A549 (cell line): ENCODE measurements at regions not wholly inside any gene's neighbourhood (a gene's known extent, or its start where the extent isn't known, plus 50 kb on each side); places are given as distances from the start of the nearest gene placed in this dataset.
A peak's percentile ranks its signal among the peaks of the same experiment; 100 is the strongest.

ENCODE experiments used
- ATAC-seq, 2 experiments: fragments of 200-7000 bp in 1 of 2; fragments of >200 bp in 1 of 2; cut with Nextera tagmentation in 1 of 2; cut with Tn5 transposase in 1 of 2; 3 replicates each; pipeline versions ENCODE4 v1.8.0 to v1.9.1; 2018 to 2020; ENCODE audit warnings: mild to moderate bottlenecking in 1 of 2, moderate library complexity in 1 of 2
- CTCF ChIA-PET: fragments of 300-600 bp; sonication (Branson Sonifier 250); formaldehyde crosslinking; extraction: SDS; loops from one replicate; lab custom pipeline; 2021; ENCODE audit warnings: antibody characterized with exemption, inconsistent platforms; lab: Yijun Ruan, JAX
- POLR2A ChIA-PET: fragments of 350-600 bp; formaldehyde crosslinking; extraction: SDS; loops from one replicate; lab custom pipeline; 2021; ENCODE audit warnings: antibody characterized with exemption, inconsistent platforms; lab: Yijun Ruan, JAX
- DNase-seq, 2 experiments: peaks; one replicate each; pipeline versions ENCODE4 v3.0.0 to v3.0.0-alpha.2; 2011 to 2016; ENCODE audit warnings: low read depth in 1 of 2, low spot score in 1 of 2
- FAIRE-seq: peaks from 2 replicates; lab custom pipeline; 2011; peaks lifted over from hg19 to GRCh38; lab: Jason Lieb, UNC
- H3K27ac ChIP-seq, 2 experiments: fragments of >200 bp; sonication (Bioruptor Twin); formaldehyde crosslinking; 3 replicates each; pipeline ENCODE4 v1.5.1; 2016 to 2017
- H3K4me1 ChIP-seq: fragments of >200 bp; sonication (Bioruptor Twin); formaldehyde crosslinking; 3 replicates; pipeline ENCODE4 v1.6.1; 2016
- H3K4me2 ChIP-seq: fragments of >200 bp; sonication (Bioruptor Twin); formaldehyde crosslinking; 3 replicates; pipeline ENCODE4 v1.6.1; 2016
- H3K4me3 ChIP-seq: fragments of >200 bp; sonication (Bioruptor Twin); formaldehyde crosslinking; 3 replicates; pipeline ENCODE4 v1.5.1; 2016
- H3K9me3 ChIP-seq: fragments of >200 bp; sonication (Bioruptor Twin); formaldehyde crosslinking; 3 replicates; pipeline ENCODE4 v1.6.1; 2016
- ATOH8 ChIP-seq: fragments of 250-450 bp; sonication (Bioruptor Pico); IDR thresholded peaks from 2 replicates; pipeline ENCODE4 v1.5.0; 2020; ENCODE audit warnings: low read depth, mild to moderate bottlenecking, moderate library complexity
- BHLHE40 ChIP-seq: IDR thresholded peaks from 2 replicates; pipeline ENCODE4 v1.6.1; 2012; ENCODE audit warnings: low read depth, low read length, inconsistent platforms
- CBX8 ChIP-seq: fragments of 200-600 bp; sonication (generic); IDR thresholded peaks from 2 replicates; pipeline ENCODE4 v1.6.1; 2016
- CEBPB ChIP-seq, 2 experiments: fragments of >200 bp in 1 of 2; sonication (Bioruptor Twin) in 1 of 2; formaldehyde crosslinking in 1 of 2; IDR thresholded peaks; 2 replicates each; pipeline ENCODE4 v1.6.1; 2012 to 2016
- CHD4 ChIP-seq: fragments of 200-600 bp; sonication (generic); IDR thresholded peaks from 2 replicates; pipeline ENCODE4 v1.6.1; 2016; ENCODE audit warnings: antibody characterized with exemption, mild to moderate bottlenecking, borderline replicate concordance
- CTCF ChIP-seq: fragments of >200 bp; sonication (Bioruptor Twin); formaldehyde crosslinking; IDR thresholded peaks from 3 replicates; pipeline ENCODE4 v1.5.1; 2016
- E2F6 ChIP-seq: IDR thresholded peaks from 2 replicates; pipeline ENCODE4 v1.6.1; 2012; ENCODE audit warnings: low read depth, borderline replicate concordance
- EHF ChIP-seq: fragments of 250-450 bp; sonication (Bioruptor Pico); IDR thresholded peaks from 2 replicates; pipeline ENCODE4 v1.5.0; 2020; ENCODE audit warnings: mild to moderate bottlenecking
- ESRRA ChIP-seq: fragments of 150-350 bp; IDR thresholded peaks from 2 replicates; pipeline ENCODE4 v1.6.1; 2014; ENCODE audit warnings: mild to moderate bottlenecking, low read length, borderline replicate concordance
- GATA3 ChIP-seq: IDR thresholded peaks from 2 replicates; pipeline ENCODE4 v1.6.1; 2012; ENCODE audit warnings: borderline replicate concordance
- HDAC2 ChIP-seq: fragments of 200-600 bp; sonication (generic); IDR thresholded peaks from 2 replicates; pipeline ENCODE4 v1.6.1; 2016
- HEYL ChIP-seq: fragments of 250-450 bp; sonication (Bioruptor Pico); IDR thresholded peaks from 2 replicates; pipeline ENCODE4 v1.8.0; 2021; ENCODE audit warnings: mild to moderate bottlenecking, moderate library complexity
- HOXA7 ChIP-seq: fragments of 250-450 bp; sonication (Bioruptor Pico); IDR thresholded peaks from 2 replicates; pipeline ENCODE4 v1.5.0; 2020; ENCODE audit warnings: mild to moderate bottlenecking, moderate library complexity
- HOXB13 ChIP-seq: fragments of 250-450 bp; sonication (Bioruptor Pico); IDR thresholded peaks from 2 replicates; pipeline ENCODE4 v1.5.0; 2020; ENCODE audit warnings: low read depth, mild to moderate bottlenecking, moderate library complexity
- HOXB5 ChIP-seq: fragments of 250-450 bp; sonication (Bioruptor Pico); IDR thresholded peaks from 2 replicates; pipeline ENCODE4 v1.5.0; 2020; ENCODE audit warnings: mild to moderate bottlenecking, moderate library complexity
- JUN ChIP-seq, 2 experiments: fragments of >200 bp; sonication (Bioruptor Twin); formaldehyde crosslinking; IDR thresholded peaks; 2 replicates in 1 of 2; 3 replicates in 1 of 2; pipeline ENCODE4 v1.6.1; 2016 to 2017
- KDM1A ChIP-seq: fragments of 200-600 bp; sonication (generic); IDR thresholded peaks from 2 replicates; pipeline ENCODE4 v1.6.1; 2016; ENCODE audit warnings: low read depth, mild to moderate bottlenecking
- KDM5A ChIP-seq: fragments of 200-600 bp; sonication (generic); IDR thresholded peaks from 2 replicates; pipeline ENCODE4 v1.6.1; 2016; ENCODE audit warnings: antibody characterized with exemption, mild to moderate bottlenecking
- MAFK ChIP-seq: fragments of 450-650 bp; IDR thresholded peaks from 2 replicates; pipeline ENCODE4 v1.6.1; 2014; ENCODE audit not compliant: partially characterized antibody
- MAX ChIP-seq: IDR thresholded peaks from 2 replicates; pipeline ENCODE4 v1.6.1; 2012
- MYC ChIP-seq: IDR thresholded peaks from 2 replicates; pipeline ENCODE4 v1.6.1; 2012; ENCODE audit warnings: mild to moderate bottlenecking, inconsistent platforms, low read length, improper control_type of control experiment, borderline replicate concordance
- NPAS2 ChIP-seq: fragments of 250-450 bp; sonication (Bioruptor Pico); IDR thresholded peaks from 2 replicates; pipeline ENCODE4 v1.8.0; 2022; ENCODE audit warnings: mild to moderate bottlenecking, moderate library complexity, borderline replicate concordance
- NR3C1 ChIP-seq: fragments of >200 bp; sonication (Bioruptor Twin); formaldehyde crosslinking; IDR thresholded peaks from 3 replicates; pipeline ENCODE4 v1.6.1; 2017
- RAD21 ChIP-seq, 2 experiments: fragments of >200 bp in 1 of 2; sonication (Bioruptor Twin) in 1 of 2; formaldehyde crosslinking in 1 of 2; IDR thresholded peaks in 1 of 2; conservative IDR thresholded peaks in 1 of 2; 2 replicates in 1 of 2; 3 replicates in 1 of 2; pipeline ENCODE4 v1.6.1; 2012 to 2018; ENCODE audit warnings: inconsistent platforms in 1 of 2
- RARB ChIP-seq: fragments of 250-450 bp; sonication (Bioruptor Pico); IDR thresholded peaks from 2 replicates; pipeline ENCODE4 v1.8.0; 2021; ENCODE audit warnings: mild to moderate bottlenecking, moderate library complexity
- RFX5 ChIP-seq: fragments of 450-650 bp; IDR thresholded peaks from 2 replicates; pipeline ENCODE4 v1.7.1; 2014; ENCODE audit warnings: antibody characterized with exemption, mild to moderate bottlenecking, moderate library complexity
- SMC3 ChIP-seq: fragments of >200 bp; sonication (Bioruptor Twin); formaldehyde crosslinking; IDR thresholded peaks from 3 replicates; pipeline ENCODE4 v1.6.1; 2018; ENCODE audit warnings: inconsistent platforms
- SREBF2 ChIP-seq: fragments of 450-650 bp; IDR thresholded peaks from 2 replicates; pipeline ENCODE4 v1.6.1; 2014; ENCODE audit warnings: mild to moderate bottlenecking, moderate library complexity
- TFCP2L1 ChIP-seq: fragments of 250-450 bp; sonication (Bioruptor Pico); IDR thresholded peaks from 2 replicates; pipeline ENCODE4 v1.5.0; 2021; ENCODE audit warnings: mild to moderate bottlenecking
- ZFP36 ChIP-seq: fragments of 450-650 bp; IDR thresholded peaks from 2 replicates; pipeline ENCODE4 v1.6.1; 2014; ENCODE audit warnings: borderline replicate concordance; ENCODE audit not compliant: partially characterized antibody
- WGBS: methylation state at CpG from one replicate; pipeline ENCODE4 v1.1.6; 2017; ENCODE audit errors: missing lambda C conversion rate; 5-methylcytosine and 5-hydroxymethylcytosine counted together

- DNase-seq (no peak), FAIRE-seq (no peak), ATAC-seq (no peak)
- ChIA-PET POLR2A (no interaction called here), CTCF (no interaction called here)
- 14% methylated on average over 2 of the region's 2 CpGs for WGBS
- TF ChIP-seq RARB = no peak
- no peak for TF ChIP-seq ESRRA
- no peak for TF ChIP-seq CHD4
- TF ChIP-seq HOXB13 (CRISPR knock-in tag) = no peak
- no peak for TF ChIP-seq SMC3
- TF ChIP-seq GATA3 = no peak
- TF ChIP-seq HOXB5 = no peak
- TF ChIP-seq MAX = no peak
- TF ChIP-seq CTCF = no peak
- Histone ChIP-seq H3K9me3 (peaks cover 18% of the 10 kb centered on the region), H3K4me2 (no peak overlapping the region), H3K4me1 (no peaks in the 10 kb centered on the region), H3K27ac (no peak overlapping the region), H3K4me3 (no peak overlapping the region)
These were observed 138.6 kb upstream of the GPRIN3 start for GRCh38 chr4:89446193-89446592.

- Histone ChIP-seq H3K9me3 (no peaks in the 10 kb centered on the region), H3K4me3 (no peak overlapping the region), H3K4me2 (no peak overlapping the region), H3K27ac (no peak overlapping the region), H3K4me1 (no peaks in the 10 kb centered on the region)
- ATAC-seq (no peak), FAIRE-seq (no peak), DNase-seq (no peak)
- ChIA-PET POLR2A (no interaction called here), CTCF (interaction anchor here (1.4 kb wide), 1 partner anchor 214 kb away, joined by 3 read pairs; no protein-coding TSS in a partner anchor)
- TF ChIP-seq MYC = no peak
- TF ChIP-seq MAX = no peak
- TF ChIP-seq CEBPB (IDR thresholded peaks at IDR 0.05) = no peak
- TF ChIP-seq HOXA7 = no peak
- no peak for TF ChIP-seq RAD21 (conservative IDR thresholded peaks at IDR 0.05 in 1 of 2, IDR thresholded peaks at IDR 0.05 in 1 of 2)
- TF ChIP-seq KDM5A = no peak
- no peak for TF ChIP-seq ZFP36
- no peak for TF ChIP-seq TFCP2L1
- no peak for TF ChIP-seq KDM1A
- no peak for TF ChIP-seq ESRRA
- no peak for TF ChIP-seq BHLHE40
- TF ChIP-seq JUN (IDR thresholded peaks at IDR 0.05) = no peak
- no peak for TF ChIP-seq EHF (CRISPR knock-in tag)
- TF ChIP-seq SREBF2 = no peak
- TF ChIP-seq NR3C1 = no peak
- WGBS = 86% methylated on average over 2 of the region's 2 CpGs
These were observed 131.9 kb upstream of the GPRIN3 start for GRCh38 chr4:89439533-89439932.

GRCh38 chr4:89438102-89438831, 130.7 kb upstream of the GPRIN3 start:
- FAIRE-seq = no peak
- TF ChIP-seq E2F6 (no peak), RFX5 (no peak), NPAS2 (CRISPR knock-in tag) (no peak), HDAC2 (no peak), MAFK (no peak), SMC3 (peak; percentile 25; the same call in 2 of the 3 replicates), HEYL (CRISPR knock-in tag) (no peak), RAD21 (conservative IDR thresholded peaks at IDR 0.05 in 1 of 2, IDR thresholded peaks at IDR 0.05 in 1 of 2) (peak in 1 of 2 experiments; percentile 35; a peak in 3 of 5 replicates), CTCF (peak; percentile 33; the same call in 2 of the 3 replicates), ATOH8 (no peak), CBX8 (no peak)

More at GRCh38 chr4:89438102-89438831, 130.7 kb upstream of the GPRIN3 start:
- 43% methylated on average over 14 of the region's 14 CpGs for WGBS
- ChIA-PET POLR2A (no interaction called here), CTCF (interaction anchor here (1.4 kb wide), 1 partner anchor 213 kb away, joined by 3 read pairs; no protein-coding TSS in a partner anchor)
- H3K4me1 ChIP-seq = peaks cover 5% of the 10 kb centered on the region; the same call in 1 of the 3 replicates
- peak; percentile 21 to 70 for DNase-seq
- peak; percentile 59 to 88; a peak in 5 of 6 replicates for ATAC-seq
- no peaks in the 10 kb centered on the region for H3K9me3 ChIP-seq
- H3K4me3 ChIP-seq = no peak overlapping the region
- no peak overlapping the region for H3K27ac ChIP-seq
- no peak overlapping the region for H3K4me2 ChIP-seq
